WTC11 (cell line): ENCODE measurements at regions not wholly inside any gene's neighbourhood (a gene's known extent, or its start where the extent isn't known, plus 50 kb on each side); places are given as distances from the start of the nearest gene placed in this dataset.

ENCODE experiments used
- ATF1 ChIP-seq: sonication (generic); formaldehyde crosslinking; IDR thresholded peaks from 2 replicates; pipeline ENCODE4 v1.8.1; 2023; ENCODE audit warnings: mild to moderate bottlenecking, moderate library complexity, missing genetic modification reagents
- ATF2 ChIP-seq: sonication (generic); formaldehyde crosslinking; IDR thresholded peaks from 2 replicates; pipeline ENCODE4 v1.8.1; 2022; ENCODE audit warnings: low read depth, missing genetic modification reagents, borderline replicate concordance
- CREB1 ChIP-seq: sonication (generic); formaldehyde crosslinking; IDR thresholded peaks from 2 replicates; pipeline ENCODE4 v1.8.0; 2023; ENCODE audit warnings: mild to moderate bottlenecking, missing genetic modification reagents
- CREM ChIP-seq: sonication (generic); formaldehyde crosslinking; IDR thresholded peaks from 2 replicates; pipeline ENCODE4 v1.8.1; 2022; ENCODE audit warnings: mild to moderate bottlenecking, missing genetic modification reagents, moderate library complexity
- CTCF ChIP-seq: fragments of 200-600 bp; IDR thresholded peaks from 2 replicates; pipeline ENCODE4 v1.8.0; 2022; ENCODE audit warnings: antibody characterized with exemption
- E2F1 ChIP-seq: sonication (generic); formaldehyde crosslinking; IDR thresholded peaks from 2 replicates; pipeline ENCODE4 v1.8.0; 2022; ENCODE audit warnings: mild to moderate bottlenecking, missing genetic modification reagents
- FOXP1 ChIP-seq: sonication (generic); formaldehyde crosslinking; IDR thresholded peaks from 2 replicates; pipeline ENCODE4 v1.8.0; 2022; ENCODE audit warnings: missing genetic modification reagents, mild to moderate bottlenecking, moderate library complexity, borderline replicate concordance
- IRF1 ChIP-seq: sonication (generic); formaldehyde crosslinking; IDR thresholded peaks from 2 replicates; pipeline ENCODE4 v1.8.0; 2023; ENCODE audit warnings: missing genetic modification reagents
- NFE2L1 ChIP-seq: sonication (generic); formaldehyde crosslinking; IDR thresholded peaks from 2 replicates; pipeline ENCODE4 v1.8.1; 2023; ENCODE audit warnings: missing genetic modification reagents

GRCh38 chr3:106631373-106632108, 745.7 kb upstream of the CCDC54 start:
- TF ChIP-seq CTCF (no peak), FOXP1 (CRISPR knock-in tag) (no peak), ATF1 (no peak), CREM (CRISPR knock-in tag) (no peak), NFE2L1 (CRISPR knock-in tag) (no peak), IRF1 (no peak), ATF2 (CRISPR knock-in tag) (no peak), CREB1 (CRISPR knock-in tag) (no peak), E2F1 (CRISPR knock-in tag) (no peak)
